ENCODE measurements at regions not wholly inside any gene's neighbourhood (a gene's known extent, or its start where the extent isn't known, plus 50 kb on each side); places are given as distances from the start of the nearest gene placed in this dataset.
"Not testable (repeated sequence)": the region's sequence is repeated elsewhere in the genome, so short reads cannot be mapped to it uniquely, and the experiment has no call there.

- H3K4me3 ChIP-seq (ENCODE audit: low read length in 2 of 2); H3K36me3 ChIP-seq (ENCODE audit: control insufficient read depth in 2 of 2, insufficient read depth in 2 of 2, low read length in 2 of 2); H3K9ac ChIP-seq (ENCODE audit: low read depth in 1 of 2, low read length in 2 of 2); H3K27ac ChIP-seq (ENCODE audit: low read depth in 2 of 2, low read length in 2 of 2); H3K9me3 ChIP-seq (ENCODE audit: control insufficient read depth in 2 of 2, low read length in 2 of 2); H3K27me3 ChIP-seq (ENCODE audit: control insufficient read depth in 2 of 2, insufficient read depth in 2 of 2, low read length in 2 of 2); H3K4me1 ChIP-seq (ENCODE audit: control insufficient read depth in 2 of 2, insufficient read depth in 2 of 2, low read length in 2 of 2): not testable (repeated sequence)
Observed at GRCh38 chr1:143728802-143729448, 242.9 kb downstream of the FAM72C start.

- H3K27ac ChIP-seq (ENCODE audit: low read depth in 2 of 2, low read length in 2 of 2) = no peak overlapping the region
- H3K27me3 ChIP-seq (ENCODE audit: control insufficient read depth in 2 of 2, insufficient read depth in 2 of 2, low read length in 2 of 2) = no peaks in the 10 kb centered on the region
- H3K4me3 ChIP-seq (ENCODE audit: low read length in 2 of 2) = no peak overlapping the region
- H3K9me3 ChIP-seq (ENCODE audit: control insufficient read depth in 2 of 2, low read length in 2 of 2) = no peaks in the 10 kb centered on the region
- H3K9ac ChIP-seq (ENCODE audit: low read depth in 1 of 2, low read length in 2 of 2) = no peak overlapping the region
- H3K36me3 ChIP-seq (ENCODE audit: control insufficient read depth in 2 of 2, insufficient read depth in 2 of 2, low read length in 2 of 2) = no peaks in the 10 kb centered on the region
- H3K4me1 ChIP-seq (ENCODE audit: control insufficient read depth in 2 of 2, insufficient read depth in 2 of 2, low read length in 2 of 2) = no peaks in the 10 kb centered on the region
Observed at GRCh38 chr1:143727263-143727662, 244.5 kb downstream of the FAM72C start.

- Histone ChIP-seq H3K9ac (ENCODE audit: low read depth in 1 of 2, low read length in 2 of 2) (peak overlapping the region in 1 of 2 donors; percentile 69), H3K9me3 (ENCODE audit: control insufficient read depth in 2 of 2, low read length in 2 of 2) (no peaks in the 10 kb centered on the region), H3K4me1 (ENCODE audit: control insufficient read depth in 2 of 2, insufficient read depth in 2 of 2, low read length in 2 of 2) (no peaks in the 10 kb centered on the region), H3K27ac (ENCODE audit: low read depth in 2 of 2, low read length in 2 of 2) (peak overlapping the region in 1 of 2 donors; percentile 55), H3K36me3 (ENCODE audit: control insufficient read depth in 2 of 2, insufficient read depth in 2 of 2, low read length in 2 of 2) (no peaks in the 10 kb centered on the region), H3K27me3 (ENCODE audit: control insufficient read depth in 2 of 2, insufficient read depth in 2 of 2, low read length in 2 of 2) (no peaks in the 10 kb centered on the region), H3K4me3 (ENCODE audit: low read length in 2 of 2) (peak overlapping the region; percentile 52 to 57)
Observed at GRCh38 chr1:143721024-143721373, 250.8 kb downstream of the FAM72C start.

- H3K9ac ChIP-seq (ENCODE audit: low read depth in 1 of 2, low read length in 2 of 2) = peak overlapping the region in 1 of 2 donors; percentile 69
- no peaks in the 10 kb centered on the region for H3K36me3 ChIP-seq (ENCODE audit: control insufficient read depth in 2 of 2, insufficient read depth in 2 of 2, low read length in 2 of 2)
- no peaks in the 10 kb centered on the region for H3K4me1 ChIP-seq (ENCODE audit: control insufficient read depth in 2 of 2, insufficient read depth in 2 of 2, low read length in 2 of 2)
- no peaks in the 10 kb centered on the region for H3K27me3 ChIP-seq (ENCODE audit: control insufficient read depth in 2 of 2, insufficient read depth in 2 of 2, low read length in 2 of 2)
- no peaks in the 10 kb centered on the region for H3K9me3 ChIP-seq (ENCODE audit: control insufficient read depth in 2 of 2, low read length in 2 of 2)
- H3K27ac ChIP-seq (ENCODE audit: low read depth in 2 of 2, low read length in 2 of 2) = peak overlapping the region; percentile 38 to 55
- peak overlapping the region; percentile 52 to 57 for H3K4me3 ChIP-seq (ENCODE audit: low read length in 2 of 2)
Observed at GRCh38 chr1:143720087-143721023, 251.4 kb downstream of the FAM72C start.

- Histone ChIP-seq H3K36me3 (ENCODE audit: control insufficient read depth in 2 of 2, insufficient read depth in 2 of 2, low read length in 2 of 2) (no peaks in the 10 kb centered on the region), H3K9me3 (ENCODE audit: control insufficient read depth in 2 of 2, low read length in 2 of 2) (no peaks in the 10 kb centered on the region), H3K27me3 (ENCODE audit: control insufficient read depth in 2 of 2, insufficient read depth in 2 of 2, low read length in 2 of 2) (no peaks in the 10 kb centered on the region)
Observed at GRCh38 chr1:143718524-143718923, 253.3 kb downstream of the FAM72C start.

GRCh38 chr1:143718021-143718420 is 253.8 kb downstream of the FAM72C start:
- Histone ChIP-seq H3K4me1 (ENCODE audit: control insufficient read depth in 2 of 2, insufficient read depth in 2 of 2, low read length in 2 of 2) (no peaks in the 10 kb centered on the region), H3K4me3 (ENCODE audit: low read length in 2 of 2) (no peak overlapping the region), H3K9me3 (ENCODE audit: control insufficient read depth in 2 of 2, low read length in 2 of 2) (no peaks in the 10 kb centered on the region), H3K27me3 (ENCODE audit: control insufficient read depth in 2 of 2, insufficient read depth in 2 of 2, low read length in 2 of 2) (no peaks in the 10 kb centered on the region), H3K27ac (ENCODE audit: low read depth in 2 of 2, low read length in 2 of 2) (no peak overlapping the region), H3K36me3 (ENCODE audit: control insufficient read depth in 2 of 2, insufficient read depth in 2 of 2, low read length in 2 of 2) (no peaks in the 10 kb centered on the region), H3K9ac (ENCODE audit: low read depth in 1 of 2, low read length in 2 of 2) (no peak overlapping the region)

More at GRCh38 chr1:143718524-143718923, 253.3 kb downstream of the FAM72C start:
- H3K4me3 ChIP-seq (ENCODE audit: low read length in 2 of 2) = no peak overlapping the region
- no peak overlapping the region for H3K9ac ChIP-seq (ENCODE audit: low read depth in 1 of 2, low read length in 2 of 2)
- H3K27ac ChIP-seq (ENCODE audit: low read depth in 2 of 2, low read length in 2 of 2) = no peak overlapping the region
- H3K4me1 ChIP-seq (ENCODE audit: control insufficient read depth in 2 of 2, insufficient read depth in 2 of 2, low read length in 2 of 2) = no peaks in the 10 kb centered on the region

GRCh38 chr1:143717434-143717833 is 254.4 kb downstream of the FAM72C start:
- no peaks in the 10 kb centered on the region for H3K36me3 ChIP-seq (ENCODE audit: control insufficient read depth in 2 of 2, insufficient read depth in 2 of 2, low read length in 2 of 2)
- H3K9ac ChIP-seq (ENCODE audit: low read depth in 1 of 2, low read length in 2 of 2) = no peak overlapping the region
- H3K4me1 ChIP-seq (ENCODE audit: control insufficient read depth in 2 of 2, insufficient read depth in 2 of 2, low read length in 2 of 2) = no peaks in the 10 kb centered on the region
- H3K9me3 ChIP-seq (ENCODE audit: control insufficient read depth in 2 of 2, low read length in 2 of 2) = no peaks in the 10 kb centered on the region
- no peaks in the 10 kb centered on the region for H3K27me3 ChIP-seq (ENCODE audit: control insufficient read depth in 2 of 2, insufficient read depth in 2 of 2, low read length in 2 of 2)
- no peak overlapping the region for H3K27ac ChIP-seq (ENCODE audit: low read depth in 2 of 2, low read length in 2 of 2)
- no peak overlapping the region for H3K4me3 ChIP-seq (ENCODE audit: low read length in 2 of 2)

GRCh38 chr1:143714913-143715312 is 256.9 kb downstream of the FAM72C start:
- not testable (repeated sequence) for H3K4me1 ChIP-seq (ENCODE audit: control insufficient read depth in 2 of 2, insufficient read depth in 2 of 2, low read length in 2 of 2); H3K4me3 ChIP-seq (ENCODE audit: low read length in 2 of 2); H3K9ac ChIP-seq (ENCODE audit: low read depth in 1 of 2, low read length in 2 of 2); H3K36me3 ChIP-seq (ENCODE audit: control insufficient read depth in 2 of 2, insufficient read depth in 2 of 2, low read length in 2 of 2); H3K27ac ChIP-seq (ENCODE audit: low read depth in 2 of 2, low read length in 2 of 2); H3K9me3 ChIP-seq (ENCODE audit: control insufficient read depth in 2 of 2, low read length in 2 of 2); H3K27me3 ChIP-seq (ENCODE audit: control insufficient read depth in 2 of 2, insufficient read depth in 2 of 2, low read length in 2 of 2)

- not testable (repeated sequence) for H3K4me1 ChIP-seq (ENCODE audit: control insufficient read depth in 2 of 2, insufficient read depth in 2 of 2, low read length in 2 of 2); H3K36me3 ChIP-seq (ENCODE audit: control insufficient read depth in 2 of 2, insufficient read depth in 2 of 2, low read length in 2 of 2); H3K4me3 ChIP-seq (ENCODE audit: low read length in 2 of 2); H3K9ac ChIP-seq (ENCODE audit: low read depth in 1 of 2, low read length in 2 of 2); H3K27ac ChIP-seq (ENCODE audit: low read depth in 2 of 2, low read length in 2 of 2); H3K27me3 ChIP-seq (ENCODE audit: control insufficient read depth in 2 of 2, insufficient read depth in 2 of 2, low read length in 2 of 2); H3K9me3 ChIP-seq (ENCODE audit: control insufficient read depth in 2 of 2, low read length in 2 of 2)
Observed at GRCh38 chr1:143709606-143710259, 262.1 kb downstream of the FAM72C start.

- H3K9me3 ChIP-seq (ENCODE audit: control insufficient read depth in 2 of 2, low read length in 2 of 2); H3K36me3 ChIP-seq (ENCODE audit: control insufficient read depth in 2 of 2, insufficient read depth in 2 of 2, low read length in 2 of 2); H3K4me3 ChIP-seq (ENCODE audit: low read length in 2 of 2); H3K9ac ChIP-seq (ENCODE audit: low read depth in 1 of 2, low read length in 2 of 2); H3K27ac ChIP-seq (ENCODE audit: low read depth in 2 of 2, low read length in 2 of 2); H3K4me1 ChIP-seq (ENCODE audit: control insufficient read depth in 2 of 2, insufficient read depth in 2 of 2, low read length in 2 of 2): not testable (repeated sequence)
- peaks cover 4 to 18% of the 10 kb centered on the region in 2 donors for H3K27me3 ChIP-seq (ENCODE audit: control insufficient read depth in 2 of 2, insufficient read depth in 2 of 2, low read length in 2 of 2)
Observed at GRCh38 chr1:143702739-143703138, 269.0 kb downstream of the FAM72C start.
